Myocyte (in vitro differentiated cells): ENCODE measurements at regions not wholly inside any gene's neighbourhood (a gene's known extent, or its start where the extent isn't known, plus 50 kb on each side); places are given as distances from the start of the nearest gene placed in this dataset.

Experiments
- DNase-seq: peaks from one replicate; pipeline ENCODE4 v3.0.0-alpha.2; 2012; ENCODE audit warnings: low read depth

GRCh38 chr17:5861246-5861645 is 208.9 kb upstream of the WSCD1 start:
- DNase-seq: no peak

- no peak for DNase-seq
Measured at GRCh38 chr17:5861854-5862253, 208.3 kb upstream of the WSCD1 start.

- DNase-seq: no peak
Measured at GRCh38 chr17:5862395-5862794, 207.8 kb upstream of the WSCD1 start.

GRCh38 chr17:5864741-5865657 is 205.2 kb upstream of the WSCD1 start:
- no peak for DNase-seq

GRCh38 chr17:5866978-5867377 is 203.2 kb upstream of the WSCD1 start:
- no peak for DNase-seq

GRCh38 chr17:5869041-5869745 is 201.0 kb upstream of the WSCD1 start:
- DNase-seq: peak; percentile 12

- DNase-seq: peak; percentile 19
Measured at GRCh38 chr17:5870231-5870953, 199.8 kb upstream of the WSCD1 start.

GRCh38 chr17:5871666-5872065 is 198.5 kb upstream of the WSCD1 start:
- no peak for DNase-seq

- DNase-seq: no peak
Measured at GRCh38 chr17:5872831-5873230, 197.3 kb upstream of the WSCD1 start.

GRCh38 chr17:5873781-5874180 is 196.4 kb upstream of the WSCD1 start:
- no peak for DNase-seq

- no peak for DNase-seq
Measured at GRCh38 chr17:5874486-5874885, 195.7 kb upstream of the WSCD1 start.

- no peak for DNase-seq
Measured at GRCh38 chr17:5877366-5877765, 192.8 kb upstream of the WSCD1 start.

GRCh38 chr17:5877948-5878347 is 192.2 kb upstream of the WSCD1 start:
- peak; percentile 24 for DNase-seq

- DNase-seq: no peak
Measured at GRCh38 chr17:5881849-5882248, 188.3 kb upstream of the WSCD1 start.

GRCh38 chr17:5883775-5884665 is 186.2 kb upstream of the WSCD1 start:
- DNase-seq: no peak

- no peak for DNase-seq
Measured at GRCh38 chr17:5885336-5885735, 184.8 kb upstream of the WSCD1 start.

GRCh38 chr17:5888811-5889210 is 181.4 kb upstream of the WSCD1 start:
- no peak for DNase-seq

GRCh38 chr17:5892921-5893675 is 177.1 kb upstream of the WSCD1 start:
- DNase-seq: no peak

GRCh38 chr17:5893741-5894140 is 176.4 kb upstream of the WSCD1 start:
- DNase-seq: peak; percentile 26

- no peak for DNase-seq
Measured at GRCh38 chr17:5895276-5895675, 174.9 kb upstream of the WSCD1 start.
